Lower leg skin (tissue), 4 donors: ENCODE measurements at regions not wholly inside any gene's neighbourhood (a gene's known extent, or its start where the extent isn't known, plus 50 kb on each side); places are given as distances from the start of the nearest gene placed in this dataset.

Source experiments
- DNase-seq, 2 donors: peaks; one replicate each; pipeline ENCODE4 v3.0.0-alpha.2; 2019; ENCODE audit warnings: low spot score in 2 of 2
- H3K4me3 ChIP-seq: fragments of 200-600 bp; sonication (generic); 2 replicates; pipeline ENCODE4 v1.5.1; 2017; ENCODE audit warnings: mild to moderate bottlenecking, low read depth; ENCODE audit not compliant: poor library complexity, severe bottlenecking
- POLR2A ChIP-seq, 2 donors: fragments of 450-650 bp; IDR thresholded peaks; one replicate each; pipeline ENCODE4 v1.6.1; 2016 to 2017; ENCODE audit warnings: antibody characterized with exemption in 2 of 2, mild to moderate bottlenecking in 1 of 2, moderate library complexity in 1 of 2
- WGBS, 2 donors: methylation state at CpG; one replicate each; pipeline ENCODE4 v1.1.5; 2018; 5-methylcytosine and 5-hydroxymethylcytosine counted together
- intact Hi-C: fragments of 100-400 bp; cut with DNase I; formaldehyde crosslinking; loops from one replicate; pipeline ENCODE4 v1.15.0; 2023; ENCODE audit warnings: low total_unique reads
- TF ChIP-seq, protein P1 (sequence below), 3 donors: fragments of 450-650 bp; IDR thresholded peaks; one replicate each; pipeline ENCODE4 v1.5.1; 2016; ENCODE audit warnings: antibody characterized with exemption in 3 of 3, mild to moderate bottlenecking in 3 of 3, moderate library complexity in 2 of 3

DNA sequence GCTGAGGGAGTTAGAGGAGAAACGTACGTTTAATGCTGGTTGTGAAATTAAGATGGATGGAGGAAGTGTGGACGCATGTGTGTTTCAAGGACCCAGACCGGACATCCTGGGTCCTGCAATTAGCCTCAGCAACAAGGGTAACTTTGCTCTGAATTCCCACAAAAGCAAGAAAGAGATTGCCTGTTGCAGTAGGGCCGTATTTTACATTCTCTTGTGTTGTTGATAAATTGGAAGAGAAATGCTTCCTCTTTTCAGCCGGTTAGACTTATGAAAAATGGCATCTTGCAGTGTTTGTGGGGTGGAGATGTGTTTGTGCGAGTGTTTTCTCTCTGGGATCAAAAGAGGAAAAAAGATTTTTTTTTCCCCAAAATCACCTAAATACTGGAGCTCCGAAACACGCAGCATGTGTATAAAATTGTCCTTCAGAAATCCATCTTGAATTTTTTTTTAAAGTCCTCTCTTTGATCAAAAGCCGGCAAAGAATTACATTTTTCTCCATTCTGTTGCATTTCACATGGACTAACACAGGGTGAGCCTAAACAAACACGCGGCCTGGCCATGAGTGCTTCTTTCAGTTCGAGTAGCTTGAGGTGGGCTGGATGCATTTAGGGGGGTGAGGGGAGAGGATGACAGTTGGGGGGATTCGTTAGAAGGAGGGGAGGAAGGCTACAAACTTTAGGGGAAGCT lies 251.6 kb downstream of the C16orf95 start:
- H3K4me3 ChIP-seq, result no peak overlapping the region
- WGBS, 2 donors, result 66 to 74% methylated on average over 14 of the region's 14 CpGs
- TF ChIP-seq, protein P1, sequence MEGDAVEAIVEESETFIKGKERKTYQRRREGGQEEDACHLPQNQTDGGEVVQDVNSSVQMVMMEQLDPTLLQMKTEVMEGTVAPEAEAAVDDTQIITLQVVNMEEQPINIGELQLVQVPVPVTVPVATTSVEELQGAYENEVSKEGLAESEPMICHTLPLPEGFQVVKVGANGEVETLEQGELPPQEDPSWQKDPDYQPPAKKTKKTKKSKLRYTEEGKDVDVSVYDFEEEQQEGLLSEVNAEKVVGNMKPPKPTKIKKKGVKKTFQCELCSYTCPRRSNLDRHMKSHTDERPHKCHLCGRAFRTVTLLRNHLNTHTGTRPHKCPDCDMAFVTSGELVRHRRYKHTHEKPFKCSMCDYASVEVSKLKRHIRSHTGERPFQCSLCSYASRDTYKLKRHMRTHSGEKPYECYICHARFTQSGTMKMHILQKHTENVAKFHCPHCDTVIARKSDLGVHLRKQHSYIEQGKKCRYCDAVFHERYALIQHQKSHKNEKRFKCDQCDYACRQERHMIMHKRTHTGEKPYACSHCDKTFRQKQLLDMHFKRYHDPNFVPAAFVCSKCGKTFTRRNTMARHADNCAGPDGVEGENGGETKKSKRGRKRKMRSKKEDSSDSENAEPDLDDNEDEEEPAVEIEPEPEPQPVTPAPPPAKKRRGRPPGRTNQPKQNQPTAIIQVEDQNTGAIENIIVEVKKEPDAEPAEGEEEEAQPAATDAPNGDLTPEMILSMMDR (IDR thresholded peaks at IDR 0.05), result no peak
- TF ChIP-seq POLR2A (IDR thresholded peaks at IDR 0.05), result no peak
- intact Hi-C loops, result no loop called here
- DNase-seq, result peak in 1 of 2 donors; percentile 6

DNA sequence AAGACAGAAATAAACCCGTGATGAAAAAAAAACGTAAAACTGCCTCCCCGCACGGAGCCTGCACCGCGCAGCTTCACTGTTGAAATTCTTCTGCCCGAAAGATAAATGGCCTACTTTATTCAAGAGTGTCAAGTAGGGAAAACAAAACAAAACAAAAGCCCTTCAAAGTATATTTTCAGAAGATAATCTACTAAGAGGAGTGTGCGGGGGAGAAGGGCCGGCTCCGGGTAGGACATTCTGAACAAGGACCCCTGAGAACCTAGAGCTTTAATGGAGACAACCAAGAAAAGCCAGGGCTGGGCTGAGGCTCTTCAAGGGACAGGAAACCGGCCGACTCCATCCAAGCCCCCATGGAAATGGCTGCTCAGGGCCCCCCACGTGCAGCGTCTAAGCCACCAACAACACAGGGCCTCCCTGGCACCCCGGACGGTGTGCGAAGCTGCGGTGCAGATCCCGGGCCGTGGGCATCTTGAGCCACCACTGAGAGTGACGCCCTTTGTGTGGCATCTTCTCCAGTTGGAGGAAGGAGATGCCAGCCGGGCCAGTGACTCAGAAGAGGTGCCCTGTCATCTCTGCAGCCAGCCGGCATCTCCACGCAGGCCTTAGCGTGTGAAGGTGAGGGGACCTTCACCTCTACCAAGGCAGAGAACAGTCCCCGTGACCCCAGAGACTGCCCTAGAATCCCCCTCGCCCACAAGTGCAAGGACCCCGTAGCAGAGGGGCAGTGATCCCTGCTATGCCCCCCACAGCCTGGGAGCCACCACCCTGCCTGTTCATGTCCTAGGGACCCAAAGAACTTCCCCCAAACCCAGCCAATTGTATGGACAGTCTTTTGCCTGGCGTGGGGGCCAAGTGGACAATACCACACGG lies 250.8 kb downstream of the C16orf95 start:
- TF ChIP-seq, protein P1 (IDR thresholded peaks at IDR 0.05), result no peak
- TF ChIP-seq POLR2A (IDR thresholded peaks at IDR 0.05), result no peak
- DNase-seq, result peak in 1 of 2 donors; percentile 76
- no peak overlapping the region for H3K4me3 ChIP-seq
- 91% methylated on average over 30 of the region's 30 CpGs for WGBS, 2 donors
- intact Hi-C loops, result no loop called here

DNA sequence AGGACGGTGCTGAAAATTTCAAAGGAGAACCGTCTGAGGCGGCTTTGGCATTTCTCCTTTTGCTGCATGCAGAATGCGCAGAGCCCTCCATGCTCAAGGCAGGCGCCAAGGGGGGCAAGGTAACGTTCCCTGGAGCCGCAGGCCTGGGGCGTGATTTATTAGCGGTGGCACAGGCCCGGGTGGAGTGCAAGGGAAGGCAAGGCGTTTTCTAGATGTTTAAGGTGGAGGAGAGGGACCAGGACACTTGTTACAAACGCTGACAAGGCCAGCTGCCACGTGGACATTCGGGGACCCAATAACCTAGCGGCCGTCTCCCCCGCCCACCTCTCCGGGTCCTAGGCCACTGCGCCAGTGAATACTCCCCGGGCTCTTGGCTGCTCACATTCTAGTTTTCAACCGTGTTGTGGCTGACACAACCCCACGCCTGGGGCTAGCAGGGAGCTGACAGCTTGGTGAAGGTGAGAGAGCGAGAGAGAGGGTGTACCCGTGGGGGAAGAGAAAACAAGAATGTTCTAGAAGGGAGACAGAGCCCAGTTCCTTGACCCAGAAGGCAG lies 250.1 kb downstream of the C16orf95 start:
- peak in 1 of 2 donors; percentile 67 for DNase-seq
- intact Hi-C loops, result no loop called here
- H3K4me3 ChIP-seq, result no peak overlapping the region
- 69 to 81% methylated on average over 24 of the region's 24 CpGs for WGBS, 2 donors
- no peak for TF ChIP-seq POLR2A (IDR thresholded peaks at IDR 0.05)
- TF ChIP-seq, protein P1 (IDR thresholded peaks at IDR 0.05), result no peak

DNA sequence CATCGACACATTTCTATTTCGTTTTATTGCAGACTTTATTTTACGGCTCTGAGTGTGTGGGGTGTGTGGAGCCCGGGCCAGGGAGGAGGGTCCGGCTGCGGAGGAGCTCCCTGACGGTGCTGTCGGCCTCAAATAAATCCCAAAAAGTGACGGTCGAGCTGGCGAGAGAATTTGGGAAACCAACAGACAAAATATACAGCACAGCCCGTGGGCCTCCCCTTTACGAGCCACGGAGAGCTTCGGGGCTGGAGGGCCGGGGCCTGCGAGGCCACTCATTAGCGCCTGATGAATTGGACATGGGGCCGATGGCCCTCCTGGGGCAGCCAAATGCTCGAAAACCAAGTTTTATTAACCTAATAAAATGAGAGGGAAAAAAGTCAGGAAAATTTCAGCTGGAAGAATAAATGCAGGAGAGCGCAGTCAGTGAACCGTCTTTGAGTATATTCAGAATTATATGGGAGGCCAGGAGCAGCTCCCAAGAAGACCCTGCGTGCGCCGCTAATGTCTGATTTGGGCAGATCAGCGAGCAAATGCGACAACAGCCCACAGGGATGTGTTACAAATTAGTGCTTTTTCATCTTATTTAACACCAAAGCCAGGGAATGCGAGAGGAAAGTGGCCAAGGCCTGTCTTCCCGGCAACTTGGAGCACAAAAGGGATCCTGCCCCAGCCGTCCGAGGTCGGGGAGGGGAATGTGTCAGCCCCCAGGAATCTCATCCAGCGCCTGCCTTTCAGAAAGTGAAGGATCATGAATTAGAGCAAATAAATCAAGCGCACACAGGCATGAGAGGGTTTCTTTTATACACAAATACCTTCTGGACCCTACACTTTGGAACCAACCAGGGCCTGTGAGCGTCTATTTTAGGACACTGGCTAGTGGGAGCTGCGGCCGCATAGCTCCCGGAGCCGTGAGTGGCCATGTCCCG lies 249.1 kb downstream of the C16orf95 start:
- intact Hi-C loops, result no loop called here
- H3K4me3 ChIP-seq, result no peak overlapping the region
- WGBS, 2 donors, result 80% methylated on average over 40 of the region's 40 CpGs
- no peak for TF ChIP-seq POLR2A (IDR thresholded peaks at IDR 0.05)
- TF ChIP-seq, protein P1 (IDR thresholded peaks at IDR 0.05), result no peak
- DNase-seq, result peak in 1 of 2 donors; percentile 61

DNA sequence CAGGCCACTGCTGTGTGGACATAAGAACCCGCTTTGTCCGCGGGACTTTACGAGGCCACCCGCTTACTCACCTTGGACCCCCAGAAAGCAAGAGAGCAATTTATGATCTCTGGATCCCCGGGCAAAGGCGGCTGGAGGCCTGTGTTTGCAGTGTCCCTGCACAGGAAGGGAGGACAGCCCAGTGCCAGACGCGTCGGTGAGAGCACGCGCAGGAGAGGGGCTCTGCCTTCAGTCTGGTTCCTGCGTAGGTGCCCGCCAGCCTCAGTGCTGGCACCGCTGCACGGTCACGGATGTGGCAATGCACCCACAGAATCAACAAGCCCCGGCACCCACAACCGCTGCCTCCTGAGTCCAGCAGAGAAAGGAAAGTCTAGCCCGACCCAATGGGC lies 248.4 kb downstream of the C16orf95 start:
- DNase-seq, result peak in 1 of 2 donors; percentile 40
- intact Hi-C loops, result no loop called here
- 84 to 88% methylated on average over 19 to 20 of the region's 20 CpGs for WGBS, 2 donors
- TF ChIP-seq, protein P1 (IDR thresholded peaks at IDR 0.05), result no peak
- TF ChIP-seq POLR2A (IDR thresholded peaks at IDR 0.05), result no peak
- H3K4me3 ChIP-seq, result no peak overlapping the region
